Germinal center (tissue), 1 donor: ENCODE measurements at regions not wholly inside any gene's neighbourhood (a gene's known extent, or its start where the extent isn't known, plus 50 kb on each side); places are given as distances from the start of the nearest gene placed in this dataset.
"Not testable (repeated sequence)": the region's sequence is repeated elsewhere in the genome, so short reads cannot be mapped to it uniquely, and the experiment has no call there.

Experiments
- DNase-seq: peaks from one replicate; pipeline ENCODE4 v3.0.0; 2012; ENCODE audit warnings: mixed read lengths, low spot score

GRCh38 chr3:192038726-192039125 lies 577.8 kb downstream of the PYDC2 start:
- DNase-seq = no peak

GRCh38 chr3:192039593-192039992 lies 578.6 kb downstream of the PYDC2 start:
- DNase-seq = no peak

- no peak for DNase-seq
These were observed 579.5 kb downstream of the PYDC2 start for GRCh38 chr3:192040282-192041043.

- DNase-seq = peak; percentile 60
These were observed 581.2 kb downstream of the PYDC2 start for GRCh38 chr3:192042116-192042515.

- DNase-seq = no peak
These were observed 593.9 kb downstream of the PYDC2 start for GRCh38 chr3:192054881-192055280.

GRCh38 chr3:192055946-192056345 lies 595.0 kb downstream of the PYDC2 start:
- no peak for DNase-seq

- DNase-seq = no peak
These were observed 596.3 kb downstream of the PYDC2 start for GRCh38 chr3:192057261-192057660.

GRCh38 chr3:192060160-192060781 lies 599.3 kb downstream of the PYDC2 start:
- DNase-seq = no peak

- no peak for DNase-seq
These were observed 600.5 kb downstream of the PYDC2 start for GRCh38 chr3:192061426-192061825.

GRCh38 chr3:192062186-192062585 lies 601.2 kb downstream of the PYDC2 start:
- no peak for DNase-seq

- DNase-seq = peak; percentile 53
These were observed 602.6 kb downstream of the PYDC2 start for GRCh38 chr3:192063570-192063969.

- no peak for DNase-seq
These were observed 604.0 kb downstream of the PYDC2 start for GRCh38 chr3:192064959-192065358.

- not testable (repeated sequence) for DNase-seq
These were observed 605.3 kb downstream of the PYDC2 start for GRCh38 chr3:192066253-192066652.

GRCh38 chr3:192068464-192069254 lies 607.7 kb downstream of the PYDC2 start:
- DNase-seq = no peak

GRCh38 chr3:192077795-192078497 lies 617.0 kb downstream of the PYDC2 start:
- no peak for DNase-seq

- DNase-seq = no peak
These were observed 618.1 kb downstream of the PYDC2 start for GRCh38 chr3:192079098-192079497.

GRCh38 chr3:192080336-192080735 lies 619.4 kb downstream of the PYDC2 start:
- no peak for DNase-seq

- no peak for DNase-seq
These were observed 622.0 kb downstream of the PYDC2 start for GRCh38 chr3:192082730-192083660.
